Activated T-helper 2 cell treated with anti-CD3 and anti-CD28 coated beads, Interferon-gamma antibody, Interleukin-2, Interleukin-4, amounts not matched to agents 10 μg/mL and 5 μg/mL and 100 μg/mL, durations not matched to agents 14 hours and 24 hours and 36 hours (primary cell): ENCODE measurements at regions not wholly inside any gene's neighbourhood (a gene's known extent, or its start where the extent isn't known, plus 50 kb on each side); places are given as distances from the start of the nearest gene placed in this dataset.

Source experiments
- DNase-seq: peaks from one replicate; pipeline ENCODE4 v3.0.0; 2021; ENCODE audit warnings: low spot score
- H3K27ac Mint-ChIP-seq: one replicate; pipeline ENCODE4 v1.8.0; 2021; ENCODE audit warnings: mixed read lengths
- H3K27me3 Mint-ChIP-seq: one replicate; pipeline ENCODE4 v1.8.0; 2021; ENCODE audit warnings: low read depth, mixed read lengths
- H3K36me3 Mint-ChIP-seq: one replicate; pipeline ENCODE4 v1.8.0; 2021; ENCODE audit warnings: low read depth, mixed read lengths
- H3K4me1 Mint-ChIP-seq: one replicate; pipeline ENCODE4 v1.8.0; 2021; ENCODE audit warnings: low read depth, mixed read lengths
- H3K4me3 Mint-ChIP-seq: one replicate; pipeline ENCODE4 v1.8.0; 2021; ENCODE audit warnings: low read depth, mild to moderate bottlenecking, moderate library complexity, mixed read lengths
- H3K9me3 Mint-ChIP-seq: one replicate; pipeline ENCODE4 v1.8.0; 2021; ENCODE audit warnings: mixed read lengths
- intact Hi-C: fragments of 100-400 bp; cut with micrococcal nuclease; formaldehyde crosslinking; loops from one replicate; pipeline ENCODE4 v1.15.1; 2023

DNA sequence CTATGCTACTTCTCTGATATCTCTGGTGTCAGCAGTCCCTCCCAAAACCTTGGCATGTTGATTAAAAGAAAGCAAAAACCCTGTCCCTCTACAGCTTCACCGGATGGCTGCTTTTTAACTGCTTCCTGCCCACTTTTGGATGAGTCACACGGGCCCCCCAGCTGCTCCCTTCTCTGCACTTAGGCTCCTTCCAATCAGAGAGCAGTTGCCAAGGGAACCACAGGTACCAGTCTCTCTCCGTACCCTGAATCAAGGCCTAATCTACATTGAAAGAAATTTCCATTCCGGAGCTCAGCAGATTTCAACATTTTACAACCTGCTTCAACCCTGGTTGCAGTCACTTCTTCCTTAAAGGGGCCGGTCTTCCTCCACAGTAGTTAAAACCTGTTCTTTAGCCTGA, 70.6 kb upstream of the GJB5 start:
- intact Hi-C loops, result no loop called here
- peaks cover 8% of the 10 kb centered on the region for H3K4me1 Mint-ChIP-seq

DNA sequence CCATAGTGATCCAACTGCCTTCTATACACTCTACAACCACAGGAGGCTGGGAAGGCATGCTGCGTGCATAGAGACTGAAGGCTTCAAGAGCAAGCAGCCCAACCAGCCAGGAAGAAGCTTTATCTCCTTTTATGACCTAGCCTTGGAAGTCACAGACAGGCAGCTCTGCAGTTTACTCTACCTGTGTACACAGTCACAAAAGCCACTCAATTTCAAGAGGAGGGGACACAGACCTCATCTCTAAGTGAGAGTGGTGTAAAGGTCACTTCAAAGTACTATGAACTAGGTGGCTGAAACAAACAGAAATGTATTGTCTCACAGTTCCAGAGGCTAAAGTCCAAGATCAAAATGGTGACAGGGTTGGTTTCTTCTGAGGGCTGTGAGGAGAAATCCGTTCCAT, 69.6 kb upstream of the GJB5 start:
- peaks cover 4% of the 10 kb centered on the region for H3K27me3 Mint-ChIP-seq
- peaks cover 8% of the 10 kb centered on the region for H3K4me1 Mint-ChIP-seq
- no peaks in the 10 kb centered on the region for H3K36me3 Mint-ChIP-seq
- intact Hi-C loops, result no loop called here
- no peaks in the 10 kb centered on the region for H3K9me3 Mint-ChIP-seq
- no peak overlapping the region for H3K4me3 Mint-ChIP-seq
- no peak overlapping the region for H3K27ac Mint-ChIP-seq
- DNase-seq, result no peak

More for the DNA sequence above, 70.6 kb upstream of the GJB5 start:
- H3K27ac Mint-ChIP-seq, result no peak overlapping the region
- no peaks in the 10 kb centered on the region for H3K36me3 Mint-ChIP-seq
- H3K27me3 Mint-ChIP-seq, result peaks cover 4% of the 10 kb centered on the region
- DNase-seq, result no peak
- H3K9me3 Mint-ChIP-seq, result no peaks in the 10 kb centered on the region
- H3K4me3 Mint-ChIP-seq, result no peak overlapping the region

DNA sequence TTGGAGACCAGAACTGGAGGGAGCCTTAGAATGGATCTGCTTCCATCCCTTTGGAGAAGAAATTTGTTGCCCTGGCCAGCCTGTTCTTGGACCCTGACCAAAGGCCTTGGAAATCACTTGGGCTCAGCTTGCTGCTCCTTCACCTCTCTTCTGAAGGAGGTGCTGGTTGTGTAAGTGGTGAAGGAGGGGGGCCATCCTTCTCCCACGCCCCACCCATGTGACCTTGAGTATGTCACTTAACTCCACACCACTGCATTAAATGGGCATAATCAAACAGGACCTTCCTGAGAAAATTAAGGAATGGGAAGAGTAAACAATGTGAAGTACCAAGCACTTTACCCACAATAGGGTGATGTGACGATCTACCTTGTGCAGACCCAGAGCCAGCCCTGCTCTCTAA, 68.3 kb upstream of the GJB5 start:
- H3K9me3 Mint-ChIP-seq, result no peaks in the 10 kb centered on the region
- no peak for DNase-seq
- H3K27me3 Mint-ChIP-seq, result peaks cover 1% of the 10 kb centered on the region
- H3K4me1 Mint-ChIP-seq, result peaks cover 8% of the 10 kb centered on the region
- intact Hi-C loops, result no loop called here
- no peak overlapping the region for H3K4me3 Mint-ChIP-seq
- no peaks in the 10 kb centered on the region for H3K36me3 Mint-ChIP-seq
- no peak overlapping the region for H3K27ac Mint-ChIP-seq

DNA sequence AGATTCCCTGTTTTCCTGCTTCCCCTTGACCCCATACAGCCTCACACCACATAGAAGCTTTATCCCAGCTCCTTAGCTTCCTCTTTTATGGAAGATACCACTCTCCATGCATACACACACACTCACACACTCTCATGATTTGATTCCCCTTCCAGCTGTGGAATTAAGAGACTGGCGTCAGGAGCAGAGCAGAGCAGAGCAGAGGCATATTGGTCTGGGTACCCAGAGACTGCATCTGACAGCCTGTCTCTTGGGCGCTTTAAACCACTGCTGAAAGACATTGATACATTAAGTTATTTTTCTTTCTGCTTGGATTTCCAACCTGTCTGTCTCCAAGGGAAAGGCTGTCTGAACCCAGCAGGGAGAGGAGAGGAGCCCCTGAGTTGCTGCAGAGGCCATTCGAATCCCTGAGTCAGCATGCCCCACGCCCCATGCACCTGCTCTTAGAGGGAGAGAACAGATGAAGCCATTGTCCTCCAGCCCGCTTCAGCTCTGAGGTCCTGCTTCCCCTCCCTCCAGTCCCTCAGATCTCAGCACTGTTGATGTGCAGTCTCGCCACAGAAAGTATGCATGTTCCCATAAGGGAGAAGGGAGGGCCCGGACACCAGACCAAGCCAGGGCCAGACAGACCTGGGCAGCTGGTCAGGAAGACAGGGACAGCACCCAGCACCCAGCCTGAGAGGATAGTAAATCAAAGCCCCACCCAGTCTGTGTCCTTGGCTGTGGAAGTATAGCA, 66.7 kb upstream of the GJB5 start:
- no peak for DNase-seq
- Mint-ChIP-seq H3K4me1 (peaks cover 8% of the 10 kb centered on the region), H3K9me3 (no peaks in the 10 kb centered on the region), H3K36me3 (no peaks in the 10 kb centered on the region), H3K4me3 (no peak overlapping the region), H3K27me3 (no peaks in the 10 kb centered on the region), H3K27ac (no peak overlapping the region)
- intact Hi-C loops, result no loop called here

DNA sequence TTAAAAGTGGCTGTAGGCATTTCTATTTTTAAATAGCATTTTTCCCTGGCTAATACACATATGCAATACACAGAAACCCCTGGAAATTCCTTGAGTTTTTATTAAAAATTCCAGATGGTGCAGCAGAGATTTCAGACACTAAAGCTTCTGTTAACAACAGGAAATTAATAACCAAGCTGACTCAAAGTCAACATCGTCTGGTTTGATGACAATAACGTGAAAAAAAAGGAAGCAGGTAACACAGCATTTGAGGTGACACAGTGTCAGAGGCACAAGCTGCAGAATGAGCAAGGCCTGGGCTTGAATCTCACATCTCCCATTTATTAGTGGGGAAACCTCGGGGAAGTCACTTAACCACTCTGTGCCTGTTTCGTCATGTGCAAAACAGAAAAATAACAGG, 64.6 kb upstream of the GJB5 start:
- intact Hi-C loops, result no loop called here
- H3K4me3 Mint-ChIP-seq, result no peak overlapping the region
- no peaks in the 10 kb centered on the region for H3K27me3 Mint-ChIP-seq
- no peaks in the 10 kb centered on the region for H3K36me3 Mint-ChIP-seq
- no peak overlapping the region for H3K27ac Mint-ChIP-seq
- no peak for DNase-seq
- H3K9me3 Mint-ChIP-seq, result no peaks in the 10 kb centered on the region
- H3K4me1 Mint-ChIP-seq, result no peaks in the 10 kb centered on the region

DNA sequence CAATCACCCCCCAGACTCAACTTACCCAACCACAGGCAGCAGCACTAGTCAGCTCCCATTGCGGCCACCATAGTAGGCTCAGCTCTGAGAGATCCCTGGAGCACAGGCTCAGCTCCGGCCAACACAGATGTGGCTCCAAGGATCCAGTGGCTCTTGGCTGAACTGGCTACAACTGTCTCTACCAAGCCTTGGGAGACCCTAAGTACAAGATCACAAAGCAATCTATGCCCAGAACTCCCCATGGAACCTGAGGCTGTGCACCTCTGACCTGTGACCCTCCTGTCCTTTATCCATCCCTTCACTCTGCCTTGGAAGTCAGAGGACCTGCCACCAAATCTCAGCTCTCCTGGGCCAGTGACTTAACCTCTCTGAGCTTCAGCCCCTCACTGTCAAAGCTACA, 61.8 kb upstream of the GJB5 start:
- no peaks in the 10 kb centered on the region for H3K4me1 Mint-ChIP-seq
- H3K27ac Mint-ChIP-seq, result no peak overlapping the region
- intact Hi-C loops, result no loop called here
- no peak for DNase-seq
- H3K27me3 Mint-ChIP-seq, result peaks cover 2% of the 10 kb centered on the region
- no peak overlapping the region for H3K4me3 Mint-ChIP-seq
- H3K36me3 Mint-ChIP-seq, result no peaks in the 10 kb centered on the region
- no peaks in the 10 kb centered on the region for H3K9me3 Mint-ChIP-seq

DNA sequence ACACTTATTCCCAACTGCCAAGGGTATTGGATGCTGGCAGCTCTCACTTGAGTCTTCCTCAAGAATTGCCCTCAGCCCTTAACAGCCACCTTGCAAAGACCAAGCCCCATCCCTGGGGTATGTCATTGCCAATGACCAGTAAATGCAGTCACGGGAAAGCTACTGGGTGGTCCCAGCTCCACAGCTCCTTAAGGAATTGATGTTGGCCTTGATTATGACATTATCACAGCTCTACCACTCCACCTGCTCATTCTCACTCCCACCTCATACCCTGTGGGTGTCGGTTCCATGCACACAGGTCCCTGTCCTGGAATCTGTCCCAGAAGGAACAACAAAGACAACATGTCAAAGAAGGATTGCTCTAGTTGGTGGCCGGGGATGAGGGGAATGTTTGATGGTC, 60.5 kb upstream of the GJB5 start:
- Mint-ChIP-seq H3K4me3 (no peak overlapping the region), H3K27me3 (peaks cover 2% of the 10 kb centered on the region), H3K4me1 (no peaks in the 10 kb centered on the region), H3K36me3 (no peaks in the 10 kb centered on the region), H3K9me3 (no peaks in the 10 kb centered on the region), H3K27ac (no peak overlapping the region)
- intact Hi-C loops, result no loop called here
- no peak for DNase-seq

DNA sequence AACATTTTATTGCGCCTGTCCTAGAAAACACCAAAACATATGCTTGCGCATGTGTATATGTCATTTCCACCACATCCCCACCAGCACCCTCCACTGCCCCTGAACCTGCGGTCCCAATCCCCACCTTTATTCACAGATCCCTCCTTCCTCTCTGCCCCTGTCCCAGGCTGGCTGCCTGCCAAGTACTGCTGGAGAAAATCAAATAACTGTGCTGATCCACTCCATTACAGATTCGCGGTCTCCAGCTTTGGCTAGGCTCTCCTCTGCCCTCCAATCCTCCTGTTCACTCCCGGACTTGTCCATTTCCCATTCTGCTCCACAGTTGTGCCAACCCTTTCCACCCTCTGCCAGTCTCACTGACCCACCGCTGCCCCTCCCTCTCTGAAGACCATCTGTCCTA, 59.3 kb upstream of the GJB5 start:
- no peak for DNase-seq
- H3K27ac Mint-ChIP-seq, result no peak overlapping the region
- no peaks in the 10 kb centered on the region for H3K4me1 Mint-ChIP-seq
- no peaks in the 10 kb centered on the region for H3K36me3 Mint-ChIP-seq
- intact Hi-C loops, result no loop called here
- no peak overlapping the region for H3K4me3 Mint-ChIP-seq
- H3K27me3 Mint-ChIP-seq, result peaks cover 2% of the 10 kb centered on the region
- H3K9me3 Mint-ChIP-seq, result no peaks in the 10 kb centered on the region

DNA sequence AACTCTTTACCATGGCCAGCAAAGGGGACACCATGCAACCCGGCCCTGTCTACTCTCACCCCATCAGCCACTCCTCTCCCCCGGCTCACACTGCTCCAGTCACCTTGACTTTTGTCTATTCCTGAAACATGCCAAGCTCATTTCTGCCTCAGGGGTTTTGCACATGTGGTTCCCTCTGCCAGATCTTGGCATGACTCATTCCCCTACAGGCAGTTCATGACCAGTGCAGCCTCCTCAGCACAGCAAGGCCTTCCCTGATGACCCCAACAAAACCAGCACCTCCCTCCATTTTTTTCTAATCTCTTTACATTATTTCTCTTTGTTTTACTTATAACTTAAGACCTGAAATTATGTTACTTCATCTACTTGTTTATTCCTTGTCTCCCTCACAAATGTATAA, 58.6 kb upstream of the GJB5 start:
- no peaks in the 10 kb centered on the region for H3K4me1 Mint-ChIP-seq
- H3K9me3 Mint-ChIP-seq, result no peaks in the 10 kb centered on the region
- intact Hi-C loops, result no loop called here
- peaks cover 2% of the 10 kb centered on the region for H3K27me3 Mint-ChIP-seq
- DNase-seq, result no peak
- H3K36me3 Mint-ChIP-seq, result no peaks in the 10 kb centered on the region
- H3K4me3 Mint-ChIP-seq, result no peak overlapping the region
- no peak overlapping the region for H3K27ac Mint-ChIP-seq

DNA sequence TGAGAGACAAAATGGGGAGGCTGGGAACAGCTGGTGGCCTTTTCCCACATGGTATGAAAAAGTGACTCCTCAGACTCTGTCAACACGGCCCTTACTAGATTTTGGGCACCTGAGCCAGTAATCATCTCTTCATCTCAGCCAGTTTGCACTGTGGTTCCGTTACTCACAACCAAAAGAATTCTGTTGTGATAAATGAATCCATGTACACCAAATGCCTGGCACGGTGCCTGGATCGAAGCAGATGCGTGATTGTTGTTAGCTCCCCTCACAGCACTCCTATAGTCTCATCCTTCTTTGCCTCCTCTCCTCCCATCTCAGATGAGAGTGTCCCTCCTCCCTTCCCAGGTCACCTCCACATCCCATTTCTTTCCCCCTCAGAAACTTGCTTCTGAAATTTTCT, 57.9 kb upstream of the GJB5 start:
- intact Hi-C loops, result no loop called here
- H3K4me3 Mint-ChIP-seq, result no peak overlapping the region
- DNase-seq, result no peak
- H3K9me3 Mint-ChIP-seq, result no peaks in the 10 kb centered on the region
- H3K27ac Mint-ChIP-seq, result no peak overlapping the region
- H3K27me3 Mint-ChIP-seq, result peaks cover 2% of the 10 kb centered on the region
- no peaks in the 10 kb centered on the region for H3K36me3 Mint-ChIP-seq
- no peaks in the 10 kb centered on the region for H3K4me1 Mint-ChIP-seq

DNA sequence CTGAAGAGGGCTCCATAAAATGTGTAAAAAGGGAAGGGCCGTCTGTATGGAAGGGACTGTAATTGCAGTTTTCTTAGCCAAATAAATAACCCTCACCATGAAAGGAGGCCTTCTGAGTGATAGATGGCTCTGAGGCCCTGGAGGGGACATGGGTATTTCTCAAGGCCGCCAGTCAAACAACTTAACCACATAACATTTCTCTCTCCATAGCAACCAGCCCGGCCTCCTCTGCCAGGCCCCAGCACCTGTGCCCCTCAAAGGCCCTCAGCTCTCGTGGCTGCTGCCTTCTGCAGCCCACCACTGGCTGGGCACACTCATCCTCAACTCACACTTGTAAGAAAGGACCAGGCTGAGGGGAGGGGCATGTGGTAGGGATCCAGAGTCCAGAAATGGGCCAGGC, 57.0 kb upstream of the GJB5 start:
- no peaks in the 10 kb centered on the region for H3K36me3 Mint-ChIP-seq
- intact Hi-C loops, result no loop called here
- H3K27ac Mint-ChIP-seq, result no peak overlapping the region
- DNase-seq, result no peak
- H3K4me1 Mint-ChIP-seq, result no peaks in the 10 kb centered on the region
- no peak overlapping the region for H3K4me3 Mint-ChIP-seq
- no peaks in the 10 kb centered on the region for H3K9me3 Mint-ChIP-seq
- peaks cover 2% of the 10 kb centered on the region for H3K27me3 Mint-ChIP-seq

DNA sequence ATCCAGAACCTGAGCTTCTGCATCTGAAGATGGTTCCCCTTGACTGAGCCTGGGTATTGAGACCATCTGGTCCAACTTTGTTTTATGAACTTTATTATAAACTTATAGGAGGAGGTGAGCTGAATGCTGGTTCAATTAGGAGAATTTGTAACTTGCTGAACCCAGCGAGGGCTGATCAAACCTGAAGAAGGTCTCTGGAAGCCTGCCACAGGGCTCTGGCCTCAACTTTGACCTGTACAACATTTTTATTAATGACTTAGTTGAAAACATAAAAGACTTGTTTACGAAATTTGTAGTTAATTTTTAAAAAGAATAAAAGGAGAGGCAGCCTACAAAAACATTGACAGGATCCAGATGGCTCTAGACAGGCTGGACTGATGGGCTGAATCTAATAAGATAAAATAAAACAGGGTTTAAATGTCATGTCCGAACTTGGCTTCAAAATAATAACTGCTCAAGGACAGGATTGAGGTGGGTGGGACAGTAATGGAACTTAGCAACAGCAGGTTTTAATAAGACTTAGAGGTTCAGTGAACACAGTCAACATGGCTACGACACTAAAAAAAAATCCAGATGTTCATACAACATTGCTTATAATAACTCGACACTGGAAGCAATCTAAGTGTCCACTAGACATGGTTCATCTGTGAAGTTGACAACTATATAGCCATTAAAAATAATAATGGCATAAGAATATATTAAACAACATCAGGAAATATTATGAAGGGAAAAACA, 53.4 kb upstream of the GJB5 start:
- H3K27me3 Mint-ChIP-seq, result no peaks in the 10 kb centered on the region
- H3K27ac Mint-ChIP-seq, result no peak overlapping the region
- no peaks in the 10 kb centered on the region for H3K9me3 Mint-ChIP-seq
- H3K4me3 Mint-ChIP-seq, result no peak overlapping the region
- no peak for DNase-seq
- intact Hi-C loops, result no loop called here
- no peaks in the 10 kb centered on the region for H3K4me1 Mint-ChIP-seq
- no peaks in the 10 kb centered on the region for H3K36me3 Mint-ChIP-seq
